ENCODE measurements at regions not wholly inside any gene's neighbourhood (a gene's known extent, or its start where the extent isn't known, plus 50 kb on each side); places are given as distances from the start of the nearest gene placed in this dataset.

GRCh38 chr11:121696931-121697670, 244.3 kb upstream of the SORL1-AS1 start:
- Mint-ChIP-seq H3K36me3 (peaks cover 0 to 3% (median 0%) of the 10 kb centered on the region in 3 donors), H3K4me1 (no peaks in the 10 kb centered on the region), H3K27me3 (peaks cover 4 to 20% (median 9%) of the 10 kb centered on the region in 5 donors), H3K4me3 (no peak overlapping the region), H3K9me3 (no peaks in the 10 kb centered on the region), H3K27ac (peak overlapping the region in 1 of 10 donors; percentile 75)
- DNase-seq, result no peak
- POLR2A ChIA-PET, result no interaction called here
- ATAC-seq, result no peak

- no peaks in the 10 kb centered on the region for H3K9me3 Mint-ChIP-seq
- no peak for ATAC-seq
- H3K36me3 Mint-ChIP-seq, result peaks cover 0 to 3% (median 0%) of the 10 kb centered on the region in 3 donors
- no peaks in the 10 kb centered on the region for H3K4me1 Mint-ChIP-seq
- H3K27me3 Mint-ChIP-seq, result peaks cover 4 to 20% (median 9%) of the 10 kb centered on the region in 5 donors
- POLR2A ChIA-PET, result no interaction called here
- peak overlapping the region in 1 of 10 donors; percentile 65 for H3K27ac Mint-ChIP-seq
- DNase-seq, result no peak
- no peak overlapping the region for H3K4me3 Mint-ChIP-seq
Measured at GRCh38 chr11:121696177-121696871, 243.6 kb upstream of the SORL1-AS1 start.

DNA sequence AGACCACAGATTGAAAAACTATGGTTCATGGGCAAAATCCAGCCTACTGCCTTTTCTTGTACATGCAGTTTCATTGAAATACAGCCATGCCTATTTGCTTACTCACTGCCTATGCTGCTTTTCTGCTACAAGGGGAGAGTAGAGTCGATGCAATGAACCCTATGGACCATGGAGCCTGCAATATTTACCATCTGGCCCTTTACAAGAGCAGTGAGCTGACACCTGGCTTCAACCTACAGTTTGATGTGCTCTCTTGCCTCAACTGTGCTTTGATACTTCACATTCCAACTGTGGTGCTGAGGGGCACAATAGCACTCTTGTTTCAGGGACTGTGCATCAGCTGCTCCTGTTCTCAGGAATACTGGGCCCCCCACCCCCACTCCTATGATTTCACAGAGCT, 239.5 kb upstream of the SORL1-AS1 start:
- no peak overlapping the region for H3K4me3 Mint-ChIP-seq
- H3K27ac Mint-ChIP-seq, result no peak overlapping the region
- H3K27me3 Mint-ChIP-seq, result peaks cover 9 to 18% (median 12%) of the 10 kb centered on the region in 5 donors
- POLR2A ChIA-PET, result no interaction called here
- no peak for DNase-seq
- H3K9me3 Mint-ChIP-seq, result peaks cover 0 to 5% (median 0%) of the 10 kb centered on the region in 9 donors
- ATAC-seq, result no peak
- peaks cover 2 to 14% (median 4%) of the 10 kb centered on the region in 3 donors for H3K36me3 Mint-ChIP-seq
- no peaks in the 10 kb centered on the region for H3K4me1 Mint-ChIP-seq

DNA sequence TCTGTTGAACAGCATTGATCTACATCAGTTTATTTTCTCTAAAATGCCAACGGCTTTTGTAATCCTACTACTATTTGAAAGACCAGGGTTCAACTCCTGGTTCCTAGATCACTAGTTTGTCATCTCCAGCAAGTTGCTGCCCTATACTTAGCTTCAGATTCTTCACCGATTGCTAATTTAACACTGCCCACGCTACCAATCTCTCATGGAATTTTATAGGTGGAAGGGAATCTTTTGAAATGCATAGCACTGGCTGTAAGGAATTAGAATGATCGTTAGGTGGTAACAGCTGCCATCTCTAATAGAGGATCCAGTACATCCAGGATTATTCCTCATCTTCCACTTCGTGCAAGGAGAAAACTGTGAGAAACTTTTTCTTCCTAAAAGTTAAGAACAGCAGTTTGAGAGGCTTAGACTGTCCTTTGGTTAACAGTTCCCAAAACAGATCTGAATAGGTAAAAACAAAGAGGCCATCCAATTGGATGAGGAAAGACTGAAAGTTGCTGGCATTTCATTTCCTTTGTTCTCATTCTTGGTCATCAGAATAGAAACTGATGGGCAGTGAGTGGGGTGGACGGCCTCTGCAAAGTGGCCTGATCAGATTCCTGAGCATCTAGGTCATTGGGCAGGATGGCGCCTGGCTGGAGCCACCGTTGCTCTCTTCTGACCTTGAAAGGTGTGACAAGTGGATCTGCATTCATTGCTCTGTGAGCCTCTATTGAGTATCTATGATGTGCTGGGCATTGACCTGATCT, 236.3 kb upstream of the SORL1-AS1 start:
- Mint-ChIP-seq H3K27ac (no peak overlapping the region), H3K9me3 (peaks cover 0 to 5% (median 0%) of the 10 kb centered on the region in 9 donors), H3K36me3 (peaks cover 4 to 14% (median 5%) of the 10 kb centered on the region in 3 donors), H3K27me3 (peaks cover 0 to 18% (median 6%) of the 10 kb centered on the region in 5 donors), H3K4me1 (no peaks in the 10 kb centered on the region), H3K4me3 (no peak overlapping the region)
- POLR2A ChIA-PET, result no interaction called here
- DNase-seq (no peak), ATAC-seq (no peak)

DNA sequence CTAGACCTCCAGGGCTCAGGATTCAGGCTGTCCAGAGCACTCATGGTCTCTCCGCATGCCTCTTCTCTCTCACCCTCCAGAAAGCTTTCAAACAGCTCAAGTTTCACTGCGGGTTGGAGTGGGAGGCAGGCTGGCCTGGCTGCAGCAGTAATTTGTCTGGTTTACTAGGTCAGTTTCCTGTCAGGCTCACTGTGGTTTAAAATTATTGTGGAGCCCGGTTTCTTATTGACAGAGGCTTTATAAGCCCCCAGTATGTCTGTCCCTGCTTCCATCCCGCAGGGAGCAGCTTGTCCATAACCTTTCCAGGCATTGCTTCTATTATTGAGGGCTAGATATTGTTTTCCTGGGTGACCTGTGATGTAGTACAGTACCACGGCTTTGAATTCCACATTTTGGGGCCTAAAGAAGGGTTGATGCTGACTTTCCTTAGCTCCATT, 235.3 kb upstream of the SORL1-AS1 start:
- ATAC-seq, result no peak
- POLR2A ChIA-PET, result no interaction called here
- peaks cover 3 to 14% (median 5%) of the 10 kb centered on the region in 3 donors for H3K36me3 Mint-ChIP-seq

GRCh38 chr11:121683791-121684190, 231.0 kb upstream of the SORL1-AS1 start:
- Mint-ChIP-seq H3K27me3 (peaks cover 4 to 17% (median 6%) of the 10 kb centered on the region in 5 donors), H3K4me1 (peaks cover 0 to 1% (median 0%) of the 10 kb centered on the region in 4 donors), H3K27ac (no peak overlapping the region), H3K36me3 (peaks cover 0 to 16% (median 5%) of the 10 kb centered on the region in 3 donors), H3K9me3 (peaks cover 0 to 13% (median 2%) of the 10 kb centered on the region in 9 donors), H3K4me3 (no peak overlapping the region)
- POLR2A ChIA-PET, result no interaction called here
- DNase-seq, result no peak
- ATAC-seq, result no peak

More for the DNA sequence above, 235.3 kb upstream of the SORL1-AS1 start:
- Mint-ChIP-seq H3K27me3 (peaks cover 0 to 18% (median 4%) of the 10 kb centered on the region in 5 donors), H3K4me3 (no peak overlapping the region), H3K27ac (no peak overlapping the region), H3K9me3 (peaks cover 0 to 5% (median 0%) of the 10 kb centered on the region in 9 donors), H3K4me1 (no peaks in the 10 kb centered on the region)
- DNase-seq, result no peak

All from naive thymus-derived CD8-positive, alpha-beta T cell (primary cell).